Uterus (tissue), 3 donors: ENCODE measurements at regions not wholly inside any gene's neighbourhood (a gene's known extent, or its start where the extent isn't known, plus 50 kb on each side); places are given as distances from the start of the nearest gene placed in this dataset.

Source experiments
- DNase-seq, 2 donors: peaks; one replicate each; pipeline ENCODE4 v3.0.0-alpha.2; 2019 to 2020
- H3K27ac ChIP-seq, 2 donors: fragments of 200-600 bp; sonication (generic); 1 replicate in 1 of 2; 2 replicates in 1 of 2; pipeline ENCODE4 v1.5.1; 2016 to 2018
- H3K27me3 ChIP-seq, 2 donors: fragments of 200-600 bp; sonication (generic); one replicate each; pipeline ENCODE4 v1.5.1; 2018 to 2019; ENCODE audit warnings: control low read depth in 1 of 2
- H3K36me3 ChIP-seq, 2 donors: fragments of 200-600 bp; sonication (generic); one replicate each; pipeline ENCODE4 v1.5.1; 2019; ENCODE audit warnings: control low read depth in 1 of 2
- H3K4me1 ChIP-seq, 2 donors: fragments of 200-600 bp; sonication (generic); one replicate each; pipeline ENCODE4 v1.5.1; 2018 to 2019; ENCODE audit warnings: control low read depth in 1 of 2
- H3K4me3 ChIP-seq, 2 donors: fragments of 200-600 bp; sonication (generic); 1 replicate in 1 of 2; 2 replicates in 1 of 2; pipeline ENCODE4 v1.5.1; 2018 to 2019; ENCODE audit warnings: mild to moderate bottlenecking in 1 of 2
- H3K9me3 ChIP-seq, 2 donors: fragments of 200-600 bp; sonication (generic); one replicate each; pipeline ENCODE4 v1.5.1; 2019; ENCODE audit warnings: control low read depth in 1 of 2
- CTCF ChIP-seq, 4 experiments: fragments of 200-600 bp in 2 of 4; fragments of 450-650 bp in 2 of 4; sonication (generic) in 2 of 4; IDR thresholded peaks; one replicate each; pipeline ENCODE4 v1.5.1; 2016 to 2019; ENCODE audit warnings: antibody characterized with exemption in 4 of 4, mild to moderate bottlenecking in 2 of 4, moderate library complexity in 1 of 4
- POLR2A ChIP-seq, 2 donors: fragments of 450-650 bp; IDR thresholded peaks; one replicate each; pipeline ENCODE4 v1.6.1; 2016; ENCODE audit warnings: antibody characterized with exemption in 2 of 2, mild to moderate bottlenecking in 1 of 2, moderate library complexity in 1 of 2
- intact Hi-C: fragments of 100-400 bp; cut with DNase I; formaldehyde crosslinking; loops from one replicate; pipeline ENCODE4 v1.15.1; 2023; ENCODE audit warnings: low total_unique reads
- donor health status: DM: yes; HTN: yes; CAD: no.

GRCh38 chr4:144799486-144799885 is 153.5 kb downstream of the HHIP start:
- H3K36me3 ChIP-seq = no peaks in the 10 kb centered on the region
- intact Hi-C loops = no loop called here

GRCh38 chr4:144801731-144802130 is 155.8 kb downstream of the HHIP start:
- Histone ChIP-seq H3K36me3 (no peaks in the 10 kb centered on the region), H3K27me3 (no peaks in the 10 kb centered on the region), H3K4me3 (no peak overlapping the region), H3K27ac (no peak overlapping the region), H3K4me1 (no peaks in the 10 kb centered on the region), H3K9me3 (peaks cover 0 to 3% of the 10 kb centered on the region in 2 donors)
- no peak for DNase-seq
- TF ChIP-seq POLR2A (IDR thresholded peaks at IDR 0.05) = no peak
- no peak for TF ChIP-seq CTCF (IDR thresholded peaks at IDR 0.05)
- intact Hi-C loops = no loop called here

More at GRCh38 chr4:144799486-144799885, 153.5 kb downstream of the HHIP start:
- Histone ChIP-seq H3K4me1 (no peaks in the 10 kb centered on the region), H3K27ac (no peak overlapping the region), H3K9me3 (peaks cover 0 to 3% of the 10 kb centered on the region in 2 donors), H3K4me3 (no peak overlapping the region), H3K27me3 (no peaks in the 10 kb centered on the region)
- no peak for TF ChIP-seq CTCF (IDR thresholded peaks at IDR 0.05)
- TF ChIP-seq POLR2A (IDR thresholded peaks at IDR 0.05) = no peak
- no peak for DNase-seq

- intact Hi-C loops = no loop called here
- Histone ChIP-seq H3K27me3 (no peaks in the 10 kb centered on the region), H3K27ac (no peak overlapping the region), H3K4me1 (no peaks in the 10 kb centered on the region), H3K9me3 (peaks cover 0 to 13% of the 10 kb centered on the region in 2 donors), H3K4me3 (no peak overlapping the region), H3K36me3 (no peaks in the 10 kb centered on the region)
- DNase-seq = no peak
- TF ChIP-seq CTCF (IDR thresholded peaks at IDR 0.05) = no peak
Observed at GRCh38 chr4:144808034-144808433, 162.1 kb downstream of the HHIP start.

- TF ChIP-seq CTCF (IDR thresholded peaks at IDR 0.05) = no peak
- no peak for TF ChIP-seq POLR2A (IDR thresholded peaks at IDR 0.05)
- no peak overlapping the region for H3K4me3 ChIP-seq
- intact Hi-C loops = no loop called here
- DNase-seq = no peak
- no peaks in the 10 kb centered on the region for H3K4me1 ChIP-seq
- no peaks in the 10 kb centered on the region for H3K36me3 ChIP-seq
- no peak overlapping the region for H3K27ac ChIP-seq
- H3K9me3 ChIP-seq = peaks cover 0 to 13% of the 10 kb centered on the region in 2 donors
- H3K27me3 ChIP-seq = no peaks in the 10 kb centered on the region
Observed at GRCh38 chr4:144809056-144809640, 163.2 kb downstream of the HHIP start.

GRCh38 chr4:144816668-144817067 is 170.7 kb downstream of the HHIP start:
- Histone ChIP-seq H3K36me3 (no peaks in the 10 kb centered on the region), H3K9me3 (no peaks in the 10 kb centered on the region), H3K4me3 (no peak overlapping the region), H3K4me1 (no peaks in the 10 kb centered on the region), H3K27me3 (no peaks in the 10 kb centered on the region), H3K27ac (no peak overlapping the region)
- intact Hi-C loops = no loop called here
- DNase-seq = no peak
- TF ChIP-seq POLR2A (IDR thresholded peaks at IDR 0.05) = no peak
- no peak for TF ChIP-seq CTCF (IDR thresholded peaks at IDR 0.05)
